ENCODE measurements at regions not wholly inside any gene's neighbourhood (a gene's known extent, or its start where the extent isn't known, plus 50 kb on each side); places are given as distances from the start of the nearest gene placed in this dataset.

DNA sequence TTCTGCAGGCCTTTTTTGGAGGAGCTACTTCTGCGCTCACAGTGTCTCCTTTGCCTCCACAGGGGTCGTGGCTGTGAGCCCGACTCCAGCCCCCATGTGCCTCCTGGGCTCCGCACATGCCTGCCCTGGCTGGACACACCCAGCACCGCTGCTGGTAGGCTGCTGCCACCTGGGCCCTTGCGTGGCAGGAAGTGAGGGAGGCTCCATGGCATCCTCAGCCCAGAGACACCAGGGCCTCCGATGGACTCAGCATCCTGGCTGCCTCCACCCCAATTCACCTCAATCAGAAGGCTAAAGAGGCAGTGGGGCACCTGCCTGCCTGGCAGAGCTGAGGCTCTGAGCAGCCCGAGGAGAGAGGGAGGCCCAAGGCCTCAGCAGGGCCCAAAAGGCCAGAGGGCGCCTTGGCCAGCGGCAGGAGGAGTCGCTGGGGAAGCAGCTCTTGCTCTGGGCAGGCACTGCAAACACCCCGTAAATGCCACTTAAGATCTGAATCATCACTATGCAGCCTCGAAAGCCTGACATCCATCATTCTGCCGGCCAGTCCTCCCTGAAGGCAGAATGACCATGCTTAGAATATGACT, 68.3 kb upstream of the OTOS start:
- DNase-seq (ENCODE audit: low read depth): no peak

GRCh38 chr2:240209493-240209892, 69.0 kb upstream of the OTOS start:
- DNase-seq (ENCODE audit: low read depth): no peak

DNA sequence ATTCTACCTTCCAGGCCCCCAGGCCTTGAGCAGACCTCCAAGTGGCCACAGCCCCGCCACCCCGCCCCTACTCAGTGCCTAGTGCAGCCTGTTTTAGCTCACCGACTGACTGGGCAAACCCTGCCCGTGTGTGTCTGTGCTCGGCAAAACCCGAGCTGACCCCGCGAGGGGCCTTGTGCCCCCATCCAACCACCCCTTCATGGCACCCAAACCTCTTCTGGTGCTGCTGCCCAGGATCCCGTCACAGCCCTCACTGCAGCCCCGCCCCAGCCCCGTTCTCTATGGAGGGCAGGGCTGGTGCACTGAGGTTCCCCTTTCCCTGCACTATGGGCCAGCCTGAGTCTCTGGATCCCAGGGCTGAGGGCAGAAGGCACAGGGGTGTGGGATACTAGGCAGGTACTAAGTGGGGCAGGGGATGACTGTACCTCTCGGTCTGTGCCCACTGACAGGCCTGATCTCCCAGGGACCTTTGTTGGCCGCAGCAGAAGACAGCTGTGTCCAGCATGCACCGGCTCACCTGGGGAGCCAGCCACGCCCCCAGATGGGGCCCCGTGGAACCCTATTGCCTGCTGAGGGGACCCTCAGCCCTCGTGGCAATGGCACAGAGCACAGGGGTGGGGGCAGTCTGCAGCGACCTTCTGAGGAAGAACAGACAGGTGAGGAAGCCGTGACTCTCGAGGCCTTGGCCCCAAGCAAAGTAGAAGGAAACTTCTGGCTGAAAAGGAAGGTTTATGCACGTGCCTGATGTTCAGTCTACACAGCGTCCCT, 69.9 kb upstream of the OTOS start:
- DNase-seq (ENCODE audit: low read depth): no peak

- no peak for DNase-seq (ENCODE audit: low read depth)
Observed at GRCh38 chr2:240211096-240211495, 70.6 kb upstream of the OTOS start.

GRCh38 chr2:240211598-240212424, 71.4 kb upstream of the OTOS start:
- DNase-seq (ENCODE audit: low read depth): no peak

DNA sequence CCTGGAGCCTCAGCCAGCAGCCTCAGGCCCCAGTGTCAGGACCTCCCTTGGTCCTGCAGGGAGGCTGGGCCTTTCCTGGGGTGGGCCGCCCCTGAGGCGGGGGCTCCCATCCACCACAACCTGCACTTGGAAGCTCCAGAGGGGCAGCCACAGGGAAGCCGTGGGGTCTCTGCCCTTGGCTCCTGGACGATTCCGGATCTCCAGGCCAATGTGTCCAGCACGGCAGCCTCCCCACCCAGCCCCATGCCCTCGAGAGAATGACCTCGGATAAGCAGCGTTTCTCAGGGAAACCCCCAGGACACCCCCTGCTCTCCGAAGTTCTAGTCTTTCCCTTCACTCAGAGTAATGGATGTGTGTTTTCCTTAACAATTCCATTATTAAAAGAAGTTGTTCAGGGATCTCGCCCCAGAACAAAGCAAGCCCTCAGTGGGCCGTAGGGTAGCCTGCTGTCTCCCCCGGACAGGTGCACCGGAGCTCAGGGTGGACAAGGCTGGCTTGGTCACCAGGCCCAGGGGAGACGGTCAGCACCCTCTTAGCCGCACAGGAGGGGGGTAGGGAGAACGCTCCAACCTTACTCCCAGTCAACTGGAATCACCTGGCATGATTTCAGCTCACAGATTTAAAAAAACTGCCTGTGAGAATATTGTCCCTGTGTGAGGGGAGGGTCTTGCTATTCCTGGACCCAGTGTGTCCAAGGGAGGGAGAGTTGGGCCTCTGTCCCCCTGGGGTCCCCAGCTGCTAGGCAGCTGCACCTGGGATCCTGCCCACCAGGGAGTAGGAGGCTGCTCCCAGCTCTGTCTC, 72.2 kb upstream of the OTOS start:
- DNase-seq (ENCODE audit: low read depth): no peak

- DNase-seq (ENCODE audit: low read depth): no peak
Observed at GRCh38 chr2:240213226-240213475, 72.7 kb upstream of the OTOS start.

DNA sequence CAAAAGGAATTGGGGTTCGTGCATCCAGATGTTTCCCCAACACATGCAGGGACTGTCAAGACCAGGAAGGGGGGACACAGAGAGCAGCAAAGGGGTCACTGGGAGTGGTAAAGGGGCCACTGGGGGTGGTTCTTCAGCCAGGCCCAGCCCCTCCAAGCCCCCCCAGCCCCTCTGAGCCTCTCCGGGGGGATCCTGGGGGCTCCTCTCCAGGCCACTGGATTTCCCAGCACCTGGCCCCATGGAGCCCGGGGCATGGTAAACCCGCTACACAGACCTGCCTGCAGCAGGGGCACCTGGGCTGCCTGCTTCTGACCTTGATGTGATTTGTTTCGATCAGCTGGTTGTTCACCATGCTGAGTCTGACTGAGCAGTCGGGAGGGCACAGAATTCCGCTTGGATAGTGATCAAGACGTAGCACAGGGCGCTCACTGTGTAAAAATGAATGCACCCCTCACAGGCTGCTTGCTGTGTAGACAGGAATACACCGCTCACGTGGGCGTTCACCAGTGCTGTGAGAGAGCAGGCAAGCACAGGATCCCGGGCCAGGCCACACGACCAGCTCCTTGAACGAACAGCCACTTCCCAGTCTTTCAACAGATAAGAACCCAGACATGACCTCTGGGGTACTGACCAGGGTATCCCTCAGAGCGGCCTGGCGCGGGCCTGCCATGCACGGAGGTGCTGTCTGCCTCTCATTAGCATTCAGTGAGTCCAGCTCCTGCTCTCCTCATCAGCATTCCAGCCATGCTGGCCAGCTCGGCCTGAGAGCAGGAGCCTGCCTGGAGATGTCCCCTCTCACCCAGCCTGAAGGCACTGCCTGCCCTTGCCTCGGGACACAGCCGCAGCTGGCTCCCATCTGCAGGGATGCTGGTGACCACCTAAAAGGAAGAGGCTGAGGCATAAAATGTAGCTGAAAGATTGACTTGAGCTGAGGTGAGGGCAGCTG, 73.3 kb upstream of the OTOS start:
- DNase-seq (ENCODE audit: low read depth): no peak

GRCh38 chr2:240214790-240215675, 74.6 kb upstream of the OTOS start:
- DNase-seq (ENCODE audit: low read depth): peak; percentile 60

DNA sequence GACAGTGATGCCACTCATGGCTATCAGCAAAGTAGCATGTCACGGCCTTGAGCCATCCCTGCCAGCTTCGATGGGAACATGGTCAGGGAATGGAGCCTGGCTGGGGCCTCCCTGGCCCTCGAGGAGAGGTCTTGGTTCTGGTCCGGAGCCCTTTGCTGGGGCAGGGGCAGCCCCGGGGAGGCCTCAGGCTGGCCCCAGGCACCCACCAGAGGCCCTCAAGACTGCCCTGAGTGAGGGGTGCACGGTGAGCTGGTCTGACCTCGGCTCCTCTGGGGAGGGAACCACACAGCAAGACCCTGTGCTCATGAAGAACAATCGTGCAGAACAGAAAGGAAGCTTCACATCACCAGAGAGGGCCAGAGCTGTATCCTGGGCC, 75.2 kb upstream of the OTOS start:
- no peak for DNase-seq (ENCODE audit: low read depth)

DNA sequence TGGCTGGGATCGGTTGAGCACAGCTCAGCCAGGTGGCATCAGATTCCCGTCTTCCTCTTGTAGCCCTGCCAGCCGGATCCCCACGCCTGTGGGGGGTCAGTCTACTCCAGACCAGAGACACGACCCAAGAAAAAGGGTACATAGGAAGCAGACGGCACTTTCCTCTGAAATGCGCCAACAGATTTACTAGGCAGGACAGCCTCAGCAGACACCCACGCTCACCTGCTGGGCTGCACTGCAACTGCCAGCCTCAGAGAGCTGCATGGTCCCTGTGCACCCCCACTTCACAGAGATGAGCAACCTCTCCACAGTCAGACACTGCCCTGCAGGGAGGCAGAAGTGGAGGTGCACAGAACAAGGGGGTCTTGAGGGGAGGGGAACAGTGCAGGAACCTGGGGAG, 75.7 kb upstream of the OTOS start:
- DNase-seq (ENCODE audit: low read depth): no peak

GRCh38 chr2:240217431-240218301, 77.2 kb upstream of the OTOS start:
- DNase-seq (ENCODE audit: low read depth): no peak

- DNase-seq (ENCODE audit: low read depth): no peak
Observed at GRCh38 chr2:240219208-240219890, 78.9 kb upstream of the OTOS start.

DNA sequence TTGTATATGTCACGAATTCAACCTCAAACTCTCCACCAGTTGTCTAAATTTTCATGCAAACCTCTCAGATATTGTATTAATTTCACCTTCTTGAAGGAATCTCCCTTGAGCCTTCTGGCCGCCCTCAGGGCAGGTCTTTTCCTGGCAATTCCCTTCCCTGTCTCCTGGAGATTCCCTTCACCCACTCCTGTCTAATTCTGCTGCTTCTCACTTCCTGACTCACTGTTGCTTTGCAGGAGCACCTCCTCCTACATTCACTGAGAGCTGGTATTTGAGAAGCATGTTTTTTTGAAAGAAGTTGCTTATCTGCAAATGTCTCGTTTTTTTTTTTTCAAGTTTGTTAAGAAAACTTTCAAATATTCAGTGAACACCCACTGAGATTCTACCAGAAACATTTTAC, 79.9 kb upstream of the OTOS start:
- no peak for DNase-seq (ENCODE audit: low read depth)

GRCh38 chr2:240223631-240224030, 83.2 kb upstream of the OTOS start:
- no peak for DNase-seq (ENCODE audit: low read depth)

DNA sequence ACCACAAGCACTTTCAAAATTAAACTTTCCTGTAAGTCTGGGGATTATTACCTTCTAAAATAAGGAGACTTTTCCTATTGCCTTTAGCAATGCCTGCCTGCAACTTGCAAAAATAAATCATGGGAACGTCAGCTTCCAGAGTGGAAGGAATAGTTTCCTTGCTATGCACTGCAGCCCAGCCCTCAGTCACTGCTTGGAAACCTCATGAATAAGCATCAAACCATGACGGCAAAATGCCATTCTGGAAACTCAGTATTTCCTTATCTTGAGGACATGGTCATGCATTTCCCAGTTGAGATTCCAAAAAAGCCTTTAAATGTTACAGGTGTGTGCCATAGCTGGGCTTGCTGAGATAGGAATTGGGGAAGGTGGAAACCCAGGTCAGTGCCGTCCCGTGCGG, 84.2 kb upstream of the OTOS start:
- DNase-seq (ENCODE audit: low read depth): no peak

GRCh38 chr2:240225131-240225530, 84.7 kb upstream of the OTOS start:
- no peak for DNase-seq (ENCODE audit: low read depth)

Measured in myocyte (in vitro differentiated cells).